Stromal cell of bone marrow (primary cell): ENCODE measurements at regions not wholly inside any gene's neighbourhood (a gene's known extent, or its start where the extent isn't known, plus 50 kb on each side); places are given as distances from the start of the nearest gene placed in this dataset.
"Not testable (repeated sequence)": the region's sequence is repeated elsewhere in the genome, so short reads cannot be mapped to it uniquely, and the experiment has no call there.

ENCODE experiments used
- DNase-seq: peaks from one replicate; pipeline ENCODE4 v3.0.0-alpha.2; 2012; ENCODE audit warnings: low read depth

- DNase-seq, result peak; percentile 44
Observed at GRCh38 chr2:100703213-100703612, 116.7 kb upstream of the NPAS2 start.

DNA sequence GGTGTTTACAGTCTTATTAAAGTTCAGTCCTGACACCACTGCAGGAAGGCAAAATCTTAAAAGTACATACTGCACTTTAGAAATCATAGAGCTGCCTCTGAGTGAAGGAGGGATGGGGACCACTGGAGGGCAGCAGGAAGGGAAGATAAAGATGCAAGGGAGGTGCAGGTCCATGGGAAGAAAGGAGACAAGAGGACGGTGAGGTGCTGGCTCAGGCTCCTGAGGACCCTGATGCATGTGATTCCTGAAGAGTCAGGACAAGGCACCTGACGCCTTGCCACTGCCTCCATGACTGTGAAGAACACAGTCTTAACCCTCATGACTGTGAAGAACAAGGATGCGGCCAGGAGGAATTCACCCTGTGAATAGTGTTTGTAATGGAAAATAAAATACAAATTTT lies 116.2 kb upstream of the NPAS2 start:
- no peak for DNase-seq

DNA sequence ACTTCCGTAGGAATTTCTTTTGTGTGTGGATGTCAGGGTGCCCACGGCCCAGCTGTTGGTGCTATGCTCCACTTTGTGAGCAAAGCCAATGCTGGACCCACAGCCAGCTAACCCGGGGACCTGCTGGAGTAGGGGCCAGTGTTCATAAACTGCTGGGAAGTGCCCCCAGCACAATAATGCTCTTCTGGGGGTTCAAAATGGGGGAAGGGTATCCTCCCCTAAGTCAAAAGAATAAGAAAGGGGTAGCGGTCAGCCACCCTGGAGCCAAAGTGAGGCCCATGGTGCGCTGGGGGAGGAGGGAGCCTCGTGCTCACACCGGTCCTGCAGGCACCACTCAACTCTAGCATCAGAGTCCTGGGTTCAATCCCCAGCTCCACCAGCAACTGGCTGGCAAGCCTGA lies 115.8 kb upstream of the NPAS2 start:
- DNase-seq, result no peak

GRCh38 chr2:100704711-100705110 lies 115.2 kb upstream of the NPAS2 start:
- DNase-seq, result no peak

DNA sequence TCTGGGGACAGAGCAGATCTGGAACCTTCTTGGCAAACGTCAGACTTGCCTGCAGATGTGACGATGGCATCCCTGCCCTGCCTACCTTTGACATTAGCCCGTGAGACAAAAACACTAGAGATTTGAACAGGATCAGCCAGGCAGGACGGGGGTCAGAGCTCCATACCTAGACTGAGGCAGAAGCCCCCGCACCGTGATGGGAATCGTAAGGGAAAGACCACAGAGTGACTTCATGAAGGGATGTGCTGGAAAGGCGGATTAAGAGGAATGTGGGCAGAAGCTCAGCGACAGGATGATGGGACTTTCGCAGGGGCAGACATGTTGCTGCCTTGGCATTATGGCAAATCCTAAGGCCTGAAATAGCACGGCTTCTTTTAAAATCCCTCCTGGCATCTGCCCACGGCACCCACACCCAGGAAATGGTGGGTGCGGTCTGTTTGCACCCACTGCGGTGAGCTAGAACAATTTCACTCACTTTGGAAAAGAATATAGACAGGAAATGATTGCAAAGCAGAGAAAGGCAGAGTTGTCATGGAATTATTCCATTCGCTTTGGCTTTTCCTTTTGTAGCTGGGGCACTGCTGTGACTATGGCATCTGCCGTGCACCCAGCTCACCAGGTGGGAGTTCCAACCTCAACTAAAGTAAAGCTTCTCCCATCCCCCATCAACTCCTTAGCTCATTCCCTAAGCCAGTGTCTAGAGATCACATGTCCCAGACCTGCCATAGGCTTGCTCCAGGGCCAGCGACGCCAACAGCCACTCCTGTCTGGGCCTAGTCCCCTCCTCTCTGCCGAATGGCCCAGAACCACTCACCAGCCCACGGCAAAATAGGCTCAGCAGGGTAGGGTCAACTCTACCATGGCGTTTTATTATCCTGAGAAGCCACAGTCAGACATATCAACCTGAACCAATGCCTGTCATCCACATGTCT lies 112.7 kb upstream of the NPAS2 start:
- DNase-seq, result no peak

DNA sequence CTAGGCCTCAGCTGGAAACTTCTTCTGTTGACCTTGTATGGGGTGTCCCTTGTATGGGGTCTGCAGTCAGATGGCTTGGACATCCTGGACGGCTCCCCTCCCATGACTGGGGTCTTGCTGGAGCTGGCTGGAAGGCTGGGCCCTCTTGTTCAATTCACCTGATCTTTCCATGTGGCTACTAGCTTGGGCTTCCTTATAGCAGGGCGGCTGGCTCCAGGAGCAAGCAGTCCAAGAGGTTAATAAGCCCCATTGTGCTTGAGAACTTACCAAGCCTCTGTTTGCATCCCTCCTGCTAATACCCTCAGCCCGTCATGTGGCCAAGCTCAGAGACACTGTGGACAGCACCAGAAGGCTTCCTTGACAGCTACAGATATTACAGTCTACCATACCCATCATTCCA lies 111.6 kb upstream of the NPAS2 start:
- no peak for DNase-seq

DNA sequence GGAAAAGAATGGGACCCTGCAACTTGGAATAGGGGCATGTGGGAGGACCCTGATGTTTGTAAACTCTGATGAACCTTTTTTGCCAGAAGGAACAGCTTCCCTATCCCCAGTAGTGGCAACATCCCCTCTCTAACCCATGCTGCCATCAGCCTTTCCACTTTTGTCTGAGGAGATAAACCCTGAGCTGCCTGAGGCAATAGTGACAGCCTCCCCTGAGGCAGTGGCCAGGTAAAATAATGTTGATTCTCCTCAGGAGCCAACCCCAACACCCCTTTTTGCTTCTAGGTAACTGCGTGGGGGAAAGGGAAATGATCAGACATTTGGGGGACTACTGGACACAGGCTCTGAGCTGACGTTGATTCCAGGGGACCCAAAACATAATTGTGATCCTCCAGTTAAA lies 106.8 kb upstream of the NPAS2 start:
- no peak for DNase-seq

GRCh38 chr2:100714396-100715010 lies 105.4 kb upstream of the NPAS2 start:
- not testable (repeated sequence) for DNase-seq

DNA sequence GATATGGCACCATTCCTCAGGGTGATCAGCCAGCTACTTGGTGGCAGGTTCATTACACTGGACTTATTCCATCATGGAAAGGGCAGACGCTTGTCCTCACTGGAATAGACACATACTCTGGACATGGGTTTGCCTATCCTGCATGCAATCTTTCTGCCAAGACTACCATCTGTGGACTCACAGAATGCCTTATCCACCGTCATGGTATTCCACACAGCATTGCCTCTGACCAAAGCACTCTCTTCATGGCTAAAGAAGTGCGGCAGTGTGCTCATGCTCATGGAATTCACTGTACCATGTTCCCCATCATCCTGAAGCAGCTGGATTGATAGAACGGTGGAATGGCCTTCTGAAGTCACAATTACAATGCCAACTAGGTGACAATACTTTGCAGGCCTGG lies 104.1 kb upstream of the NPAS2 start:
- DNase-seq, result not testable (repeated sequence)

DNA sequence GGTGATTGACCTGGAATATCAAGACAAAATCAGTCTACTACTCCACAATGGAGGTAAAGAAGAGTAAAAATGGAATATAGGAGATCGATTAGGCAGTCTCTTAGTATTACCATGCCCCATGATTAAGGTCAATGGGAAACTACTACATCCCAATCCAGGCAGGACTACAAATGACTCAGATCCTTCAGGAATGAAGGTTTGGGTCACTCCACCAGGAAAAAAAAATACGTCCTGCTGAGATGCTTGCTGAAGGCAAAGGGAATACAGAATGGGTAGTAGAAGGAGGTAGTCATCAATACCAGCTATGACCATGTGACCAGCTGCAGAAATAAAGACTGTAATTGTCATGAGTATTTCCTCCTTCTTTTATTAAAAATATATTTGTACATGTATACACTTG lies 103.4 kb upstream of the NPAS2 start:
- DNase-seq, result no peak

DNA sequence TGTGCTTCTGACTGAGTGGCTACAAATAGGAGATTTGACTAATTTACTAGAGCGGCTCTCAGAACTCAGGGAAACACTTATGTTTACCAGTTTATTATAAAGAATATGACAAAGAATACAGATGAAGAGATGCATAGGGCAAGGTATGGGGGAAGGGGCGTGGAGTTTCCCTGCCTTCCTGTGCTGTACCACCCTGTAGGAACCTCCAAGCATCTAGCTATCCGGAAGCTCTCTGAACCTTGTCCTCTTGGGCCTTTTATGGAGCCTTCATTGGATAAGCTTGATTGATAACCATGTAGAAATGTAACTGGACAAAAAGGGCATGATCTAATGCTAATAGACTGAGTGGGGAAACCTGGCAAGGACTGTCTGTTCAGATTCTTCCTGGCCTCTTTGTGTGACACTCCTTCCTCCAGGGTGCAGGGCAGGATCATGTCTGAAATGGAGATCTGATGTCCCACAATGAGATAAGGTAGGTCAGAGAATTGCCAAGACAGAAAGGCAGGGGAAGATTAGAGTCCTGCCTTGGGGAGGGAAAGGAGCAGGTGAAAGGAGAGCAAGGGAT lies 101.8 kb upstream of the NPAS2 start:
- DNase-seq, result no peak

- no peak for DNase-seq
Observed at GRCh38 chr2:100720445-100720844, 99.5 kb upstream of the NPAS2 start.

GRCh38 chr2:100721693-100722092 lies 98.2 kb upstream of the NPAS2 start:
- no peak for DNase-seq

DNA sequence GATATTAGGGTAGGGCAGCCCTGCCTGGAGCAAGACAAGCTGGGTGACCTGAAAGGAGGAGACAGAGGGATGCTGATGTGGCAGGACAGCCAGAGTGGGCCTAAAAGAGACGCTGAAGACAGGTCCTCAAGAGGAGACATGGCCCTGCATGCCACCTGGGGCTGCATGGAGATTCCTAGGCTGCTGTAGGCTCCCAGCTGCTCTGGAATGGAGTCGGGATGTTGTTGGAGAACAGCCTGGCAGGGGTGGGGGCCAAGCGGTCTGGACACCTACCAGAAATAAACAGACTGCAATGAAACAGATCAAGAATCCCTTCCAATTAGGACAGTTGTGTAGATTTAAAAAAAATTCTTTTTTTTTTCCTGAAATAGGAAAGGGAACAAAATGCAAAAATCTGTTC lies 97.8 kb upstream of the NPAS2 start:
- no peak for DNase-seq

DNA sequence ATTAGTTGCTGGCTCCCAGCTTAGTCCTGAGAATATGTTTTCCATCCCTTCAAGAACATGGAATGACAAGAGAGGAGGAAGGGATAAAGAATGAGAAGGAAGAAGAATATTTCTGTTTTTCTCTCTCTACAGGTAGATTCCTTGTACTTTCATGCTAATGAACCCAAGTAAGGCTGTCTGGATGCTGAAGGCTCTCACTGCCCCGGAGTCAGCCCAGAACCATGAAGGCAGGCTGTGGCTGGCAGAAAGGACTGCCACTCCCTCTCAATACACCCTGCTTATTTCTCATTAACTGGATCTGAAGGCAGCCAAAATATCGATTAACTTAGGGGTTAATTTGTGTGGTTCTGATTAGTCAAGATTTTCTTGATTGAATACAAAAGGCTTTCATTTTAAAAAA lies 93.1 kb upstream of the NPAS2 start:
- DNase-seq, result no peak

- DNase-seq, result peak; percentile 61
Observed at GRCh38 chr2:100730290-100730868, 89.6 kb upstream of the NPAS2 start.

DNA sequence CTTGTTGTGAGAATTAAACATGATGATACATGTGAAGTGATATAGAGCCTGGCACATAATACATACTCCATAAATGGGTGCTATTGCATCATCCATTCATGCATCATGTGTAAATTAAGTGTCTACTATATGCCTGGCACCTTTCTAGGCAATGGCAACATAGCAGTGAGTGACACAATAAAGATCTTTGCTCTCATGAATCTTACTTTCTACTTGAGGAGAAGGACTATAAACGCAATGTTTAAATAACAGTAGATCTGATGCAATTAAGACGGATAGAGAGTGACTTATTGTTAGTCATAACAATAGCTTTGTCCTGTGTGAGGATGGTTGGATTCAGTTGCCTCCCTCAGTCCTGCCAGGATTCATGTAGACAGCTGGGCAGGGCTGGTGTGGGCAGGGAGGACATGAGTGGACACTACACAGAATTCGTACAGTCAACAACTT lies 88.4 kb upstream of the NPAS2 start:
- DNase-seq, result peak; percentile 55

DNA sequence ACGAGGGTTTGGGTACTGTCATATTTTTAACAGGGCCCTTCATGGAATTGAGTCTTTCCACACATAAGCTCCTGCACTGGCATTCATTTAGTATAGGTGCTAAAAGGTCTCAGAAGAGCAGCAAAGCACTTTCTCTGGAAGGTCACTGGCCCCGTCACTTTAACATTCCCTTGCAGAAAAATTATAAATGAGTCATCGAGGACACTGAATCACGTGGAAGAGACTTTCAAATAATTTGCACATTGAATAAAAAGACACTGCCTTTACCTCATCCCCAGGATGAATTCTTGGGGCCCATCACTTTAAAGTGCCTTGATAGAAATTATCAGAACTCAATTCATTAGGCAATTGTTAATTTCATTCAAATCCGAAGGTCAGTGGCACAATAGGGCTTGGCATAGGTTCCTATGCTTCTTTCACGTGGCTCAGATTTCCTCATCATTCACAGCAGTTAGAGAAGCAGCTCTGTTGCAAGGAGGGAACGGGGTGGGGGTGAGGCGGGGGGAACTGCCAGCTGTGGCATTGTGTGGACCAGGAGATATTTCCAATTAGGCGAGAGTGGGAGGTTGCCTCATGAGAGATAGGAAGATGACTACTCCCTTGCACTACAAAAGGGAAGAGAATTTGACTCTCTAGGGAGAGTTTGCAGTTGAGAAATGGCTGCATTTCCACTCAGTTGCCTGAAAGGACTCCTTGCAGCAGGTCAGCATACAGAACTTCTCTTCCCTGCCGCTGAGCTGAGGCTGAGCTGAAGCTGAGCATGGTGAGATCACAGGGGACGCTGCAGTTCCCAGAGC lies 86.3 kb upstream of the NPAS2 start:
- no peak for DNase-seq

GRCh38 chr2:100736121-100736915 lies 83.6 kb upstream of the NPAS2 start:
- no peak for DNase-seq

DNA sequence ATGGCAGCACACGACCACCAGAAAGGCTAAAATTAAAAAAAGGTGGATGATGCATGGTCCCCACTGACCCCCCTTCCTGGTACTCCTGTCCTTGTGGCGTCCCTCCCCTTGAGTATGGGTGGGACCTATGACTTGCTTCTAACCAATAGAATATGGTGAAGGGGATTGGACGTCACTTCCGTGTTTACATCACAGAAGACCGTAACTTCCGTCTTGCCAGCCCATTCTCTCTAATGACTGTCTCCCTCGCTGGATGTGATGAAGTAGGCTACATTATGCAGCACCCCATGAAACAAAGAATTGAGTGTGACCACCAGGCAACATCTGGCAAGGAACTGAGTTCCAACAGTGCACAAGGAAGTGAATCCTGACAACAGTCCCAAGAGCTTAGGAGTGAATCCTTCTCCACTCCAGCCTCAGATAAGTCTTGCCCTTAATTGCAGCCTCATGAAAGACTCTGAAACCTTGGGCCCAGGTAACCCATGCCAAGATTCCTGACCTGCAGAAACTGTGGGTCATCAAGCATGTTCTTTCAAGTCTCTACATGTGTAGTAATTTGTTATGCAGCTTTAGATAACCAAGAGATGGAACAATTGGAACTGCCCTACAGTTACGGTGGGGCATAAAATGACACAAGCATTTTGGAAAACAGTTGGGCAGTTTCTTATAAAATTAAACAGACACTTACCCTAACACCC lies 80.1 kb upstream of the NPAS2 start:
- DNase-seq, result no peak

DNA sequence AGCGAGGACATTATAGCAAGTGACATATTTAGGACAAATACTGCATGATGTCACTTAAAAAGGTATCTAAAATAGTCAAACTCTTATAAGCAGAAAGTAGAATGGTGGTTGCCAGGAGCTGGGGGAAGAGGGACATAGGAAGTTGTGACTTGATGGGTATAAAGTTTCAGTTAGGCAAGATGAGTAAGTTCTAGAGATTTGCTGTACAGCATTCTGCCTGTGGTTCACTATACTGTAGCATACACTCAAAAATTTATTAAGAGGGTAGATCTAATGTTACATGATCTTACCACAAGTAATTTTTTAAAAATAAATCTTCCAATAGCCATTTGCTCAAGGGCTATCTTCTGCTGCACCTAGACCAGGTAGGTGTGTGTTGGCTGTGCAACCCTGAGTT lies 78.1 kb upstream of the NPAS2 start:
- DNase-seq, result no peak
